Esophagus muscularis mucosa (tissue), 4 donors: ENCODE measurements at regions not wholly inside any gene's neighbourhood (a gene's known extent, or its start where the extent isn't known, plus 50 kb on each side); places are given as distances from the start of the nearest gene placed in this dataset.

ENCODE experiments used
- CTCF ChIP-seq, 3 experiments: fragments of 200-600 bp in 2 of 3; fragments of 450-650 bp in 1 of 3; sonication (generic) in 2 of 3; IDR thresholded peaks; one replicate each; pipeline ENCODE4 v1.5.1; 2017 to 2019; ENCODE audit warnings: antibody characterized with exemption in 3 of 3, mild to moderate bottlenecking in 2 of 3, moderate library complexity in 1 of 3
- EP300 ChIP-seq: sonication (generic); formaldehyde crosslinking; IDR thresholded peaks from one replicate; pipeline ENCODE4 v1.6.1; 2017; ENCODE audit warnings: antibody characterized with exemption
- POLR2A ChIP-seq: fragments of 450-650 bp; IDR thresholded peaks from one replicate; pipeline ENCODE4 v1.6.1; 2017; ENCODE audit warnings: antibody characterized with exemption, moderate library complexity, mild to moderate bottlenecking, low read depth
- POLR2AphosphoS5 ChIP-seq, 2 donors: sonication (generic); formaldehyde crosslinking; IDR thresholded peaks; one replicate each; pipeline ENCODE4 v1.6.1; 2017; ENCODE audit warnings: antibody characterized with exemption in 2 of 2

DNA sequence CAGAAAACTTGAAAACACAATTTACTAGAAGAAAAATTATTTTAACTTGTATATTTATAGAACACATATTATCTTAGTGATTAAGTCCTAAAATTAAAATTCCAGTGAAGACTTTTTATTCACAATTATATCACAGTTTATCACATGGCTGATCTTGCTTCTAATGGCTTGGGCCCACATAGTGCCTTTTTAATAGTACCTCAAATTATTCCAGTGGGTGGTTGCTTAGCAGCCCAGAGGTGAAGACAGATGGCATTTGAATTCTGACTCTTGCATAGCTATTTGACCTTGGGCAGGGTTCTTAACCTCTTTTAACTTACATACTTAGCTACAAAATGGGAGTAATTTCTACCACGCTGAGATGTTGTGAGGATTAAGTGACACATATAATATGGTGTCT is 214.7 kb upstream of the SGO1 start:
- TF ChIP-seq CTCF (IDR thresholded peaks at IDR 0.05) (no peak), POLR2AphosphoS5 (IDR thresholded peaks at IDR 0.05) (no peak), POLR2A (no peak), EP300 (no peak)
